Effector CD8-positive, alpha-beta T cell (primary cell): ENCODE measurements at regions not wholly inside any gene's neighbourhood (a gene's known extent, or its start where the extent isn't known, plus 50 kb on each side); places are given as distances from the start of the nearest gene placed in this dataset.

Experiments
- DNase-seq: peaks from one replicate; lab custom pipeline; 2025; lab: John Stamatoyannopoulos, UW

DNA sequence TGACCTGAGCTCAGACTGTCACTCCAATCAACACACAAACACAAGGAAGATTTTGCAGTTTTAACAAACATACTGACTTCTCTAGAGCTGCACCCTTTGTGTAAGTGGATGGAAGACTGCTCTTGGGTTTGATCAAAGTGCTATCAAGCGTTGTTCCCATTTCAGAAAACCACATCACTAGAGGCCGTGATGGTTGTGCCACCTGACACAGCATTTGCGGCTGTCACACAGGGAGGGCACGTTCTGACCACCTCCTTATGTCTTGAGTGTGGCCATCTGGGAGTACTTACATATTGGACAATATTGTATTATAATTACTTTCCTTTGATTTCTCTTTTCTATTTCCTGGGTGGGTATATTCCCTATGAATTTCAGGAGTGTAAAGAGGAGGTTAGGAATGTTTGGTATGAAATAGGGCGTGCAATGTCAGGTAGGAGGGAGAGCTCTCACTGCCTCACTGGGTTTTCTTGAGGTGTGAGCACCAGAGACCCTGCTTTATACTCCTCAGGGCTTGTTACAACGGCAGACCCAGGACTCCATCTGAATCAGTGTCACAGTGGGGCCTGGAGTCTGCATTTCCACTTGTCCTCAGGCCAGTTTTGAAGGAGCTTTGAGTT lies 74.3 kb downstream of the SYNE3 start:
- DNase-seq: no peak

DNA sequence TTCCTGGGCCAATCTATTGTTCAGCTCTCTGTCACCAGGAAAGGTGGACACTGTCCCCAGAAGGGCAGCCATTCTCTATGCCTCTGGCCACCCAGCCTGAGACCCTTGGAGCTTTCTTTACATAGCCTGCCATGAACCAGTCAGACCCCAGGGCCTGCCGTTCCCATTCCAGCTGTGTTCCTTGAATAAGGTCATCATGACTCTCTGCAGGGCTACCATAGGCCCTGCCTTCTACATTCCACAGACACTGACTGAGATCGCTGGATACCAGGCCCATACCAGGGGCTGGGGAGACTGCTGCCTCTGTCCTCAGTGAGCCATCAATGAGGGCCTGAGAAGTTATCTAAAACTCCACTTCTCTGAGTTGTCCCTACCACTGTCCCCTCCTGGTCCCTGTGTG lies 75.5 kb downstream of the SYNE3 start:
- DNase-seq: no peak

DNA sequence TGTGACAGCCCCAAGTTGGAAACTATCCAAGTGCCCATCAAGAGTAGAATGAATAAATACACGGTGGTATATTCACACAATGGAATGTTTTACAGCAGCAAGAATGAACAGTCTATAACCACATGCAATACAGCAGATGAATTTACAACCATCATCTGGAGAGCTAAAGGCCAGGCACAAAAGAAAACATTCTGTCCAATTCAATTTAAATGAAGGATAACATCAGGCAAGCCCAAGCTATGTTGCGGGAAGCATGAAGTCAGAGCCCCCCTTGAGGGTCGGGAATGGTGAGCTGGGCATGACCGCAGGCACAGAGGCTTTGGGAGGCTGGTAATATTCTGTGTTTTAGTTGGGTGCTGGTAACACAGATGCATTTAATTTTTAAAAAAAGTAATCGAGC lies 76.0 kb downstream of the SYNE3 start:
- DNase-seq: no peak

DNA sequence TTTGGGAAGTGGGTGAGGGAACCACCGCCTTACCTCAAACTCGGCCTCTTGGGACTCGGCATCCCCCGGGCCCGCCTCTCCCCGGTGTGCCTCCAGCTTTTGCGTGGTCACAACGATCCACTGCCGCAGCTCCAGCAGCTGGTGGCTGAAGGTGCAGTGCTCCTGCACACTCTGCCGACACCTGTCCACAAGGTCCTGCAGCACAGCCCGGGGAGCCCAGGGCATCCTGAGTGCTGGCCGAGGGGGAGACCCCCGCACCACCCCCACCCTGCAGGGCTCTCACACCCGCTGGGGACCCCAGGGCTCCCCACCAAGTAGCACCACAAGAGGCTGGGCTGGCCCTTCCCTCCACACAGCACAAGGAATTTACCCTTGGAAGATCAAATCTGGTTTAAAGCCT lies 76.6 kb downstream of the SYNE3 start:
- DNase-seq: no peak

DNA sequence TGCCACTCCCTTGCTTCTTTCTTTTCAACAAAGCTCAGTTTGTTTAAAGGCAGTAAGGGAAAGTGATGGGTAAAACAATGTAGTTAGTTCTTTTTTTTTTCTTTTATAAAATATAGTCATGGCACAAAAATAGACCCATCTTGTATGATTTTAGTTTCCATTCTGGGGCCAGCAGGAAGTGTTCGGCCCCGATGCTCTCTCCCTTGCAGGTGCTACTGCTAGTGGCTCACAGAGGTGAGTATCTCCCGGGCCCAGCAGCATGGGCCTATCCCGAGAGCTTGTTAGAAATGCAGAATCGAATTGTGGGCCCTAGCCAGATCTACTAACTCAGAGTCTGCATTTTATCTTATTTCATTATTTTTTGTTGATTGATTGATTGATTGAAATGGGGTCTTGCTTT lies 78.7 kb downstream of the SYNE3 start:
- DNase-seq: no peak

DNA sequence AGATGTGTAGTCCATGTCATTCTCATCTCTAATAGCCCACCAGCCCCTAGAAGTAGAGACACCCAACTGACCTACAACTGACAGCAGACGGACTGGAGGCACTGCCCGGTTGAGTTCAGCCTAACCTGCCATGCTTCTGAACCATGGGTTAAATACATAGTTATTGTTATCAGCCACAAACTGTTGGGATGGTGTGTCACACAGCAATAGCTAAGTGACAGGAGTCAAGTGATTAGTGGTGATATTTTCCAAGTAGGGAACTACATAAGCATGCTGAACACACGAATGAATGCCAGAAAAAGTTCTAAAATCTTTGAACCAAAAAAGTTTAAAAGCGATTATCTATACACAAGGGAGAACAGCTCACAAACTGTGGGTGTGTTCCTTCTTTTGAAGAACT lies 80.1 kb downstream of the SYNE3 start:
- DNase-seq: no peak

DNA sequence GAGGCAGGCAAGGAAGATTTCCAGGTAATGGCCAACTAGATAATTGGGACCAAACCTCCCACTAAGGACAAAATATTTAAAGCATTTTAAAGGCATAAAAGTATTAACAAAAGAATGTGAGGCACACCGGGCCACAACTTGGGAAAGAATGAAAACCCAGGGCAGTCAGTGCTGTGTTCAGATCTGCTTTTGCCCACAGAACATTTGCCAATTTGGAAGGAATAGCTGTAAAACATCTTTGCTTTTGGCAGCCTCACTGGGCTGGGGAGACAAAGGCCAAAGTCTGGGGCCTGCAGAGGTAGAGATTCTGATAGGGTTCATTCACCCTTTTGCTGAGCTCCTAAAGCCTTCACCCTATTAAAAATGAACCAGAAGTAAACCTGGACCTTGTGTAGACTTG lies 82.3 kb downstream of the SYNE3 start:
- no peak for DNase-seq

DNA sequence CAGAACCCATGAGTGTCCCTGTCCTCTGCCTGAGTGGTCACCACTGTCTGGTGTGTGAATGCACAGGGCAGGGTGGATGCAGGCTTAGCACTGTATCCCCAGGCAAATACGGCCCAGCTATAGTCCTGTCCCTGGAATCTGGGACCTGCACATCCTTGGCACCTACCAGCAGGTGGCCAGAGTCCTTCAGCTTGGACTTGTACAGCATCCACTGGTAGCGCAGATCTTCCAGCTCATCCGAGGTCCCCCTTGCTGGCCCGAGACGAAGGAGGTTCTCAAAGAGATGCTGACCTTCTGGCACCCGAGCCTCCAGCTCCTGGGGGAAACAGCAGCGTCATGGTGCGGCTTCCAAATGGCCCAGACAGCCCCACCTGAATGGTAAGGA lies 83.4 kb downstream of the SYNE3 start:
- DNase-seq: no peak

DNA sequence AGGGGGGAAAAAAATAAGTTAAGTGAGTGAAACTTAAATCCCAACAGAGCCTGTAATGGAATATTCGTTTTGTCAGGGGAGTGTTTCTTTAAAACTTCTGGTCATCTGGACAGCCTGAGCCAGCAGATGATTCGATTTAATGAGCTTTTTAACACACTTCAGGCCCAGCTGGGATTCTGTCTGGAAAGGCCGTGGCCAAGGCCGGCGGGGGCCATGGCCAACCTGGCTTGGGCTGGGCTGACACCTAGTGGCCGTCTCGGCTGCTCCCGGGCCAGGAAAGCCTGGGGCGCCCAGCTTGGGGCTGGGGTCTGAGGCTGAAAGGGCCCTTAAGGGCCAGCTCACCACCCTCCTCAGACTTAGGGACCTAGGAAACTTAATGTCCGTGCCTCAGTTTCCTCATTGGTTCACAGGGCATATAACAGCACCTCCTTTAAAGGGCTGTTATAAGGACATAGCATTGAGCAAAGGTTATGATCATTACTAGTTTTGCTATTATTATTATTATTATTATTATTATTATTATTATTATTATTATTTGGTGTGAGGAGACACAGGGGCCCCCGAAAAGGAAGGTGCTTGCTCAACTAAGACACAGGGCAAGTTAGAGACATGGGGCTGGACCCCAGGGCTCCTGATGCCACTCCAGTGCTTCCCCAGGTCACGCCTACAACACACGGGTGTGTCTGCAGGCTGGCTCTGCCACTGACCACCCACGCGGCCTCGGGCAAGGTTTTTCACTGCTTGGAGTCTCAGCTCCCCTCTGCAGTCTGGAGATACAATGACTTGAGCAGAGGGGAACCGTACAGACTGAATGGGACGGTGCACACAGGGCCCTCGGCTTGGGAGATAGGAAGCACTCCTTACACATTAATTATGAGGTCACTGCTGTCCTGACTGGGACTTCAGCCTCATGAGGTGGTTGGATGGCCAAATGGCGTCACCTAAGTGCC lies 84.0 kb downstream of the SYNE3 start:
- DNase-seq: no peak

DNA sequence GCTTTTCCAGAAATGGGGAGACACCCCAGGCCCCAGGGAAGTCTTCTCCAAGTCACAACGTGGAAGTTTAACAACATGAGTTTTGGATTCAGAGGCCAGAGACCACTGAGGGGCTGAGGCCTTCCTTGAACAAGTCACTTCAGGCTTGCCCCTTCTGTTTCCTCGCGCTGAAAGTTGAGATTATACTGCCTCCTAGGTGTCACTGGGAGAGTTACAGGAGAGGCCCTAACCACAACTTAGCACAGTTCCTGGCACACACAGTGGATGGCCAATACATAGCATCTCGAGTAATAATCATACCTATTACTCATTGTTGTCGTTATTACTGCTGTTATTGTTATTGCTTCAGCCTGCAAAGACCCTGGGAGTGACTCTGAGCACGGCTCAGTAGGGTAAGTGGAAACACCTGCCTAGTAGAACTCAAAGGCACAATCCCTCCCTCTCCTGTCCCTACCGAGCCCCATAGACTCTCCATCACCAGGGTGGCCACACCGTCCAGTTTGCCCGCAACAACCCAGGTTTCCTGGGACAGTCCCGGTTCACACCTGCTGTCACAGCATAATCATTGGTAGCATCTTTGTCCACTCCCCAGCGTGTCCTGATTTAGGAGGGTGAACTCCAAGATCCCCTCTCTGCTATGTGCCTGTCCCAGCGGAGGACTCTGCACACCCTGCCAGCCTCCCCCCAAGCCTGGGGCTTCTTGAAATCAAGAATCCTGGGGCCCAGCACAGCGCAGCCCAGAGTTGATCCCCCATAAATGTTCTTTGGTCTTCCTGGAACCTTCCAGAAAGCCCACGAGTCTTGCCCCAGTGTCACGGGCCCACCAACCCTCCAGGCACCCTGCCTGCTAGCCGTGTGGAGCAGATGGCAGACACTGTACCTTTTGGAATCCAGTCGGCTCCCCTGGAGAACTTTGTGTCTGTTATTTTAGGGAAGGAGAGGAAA lies 85.0 kb downstream of the SYNE3 start:
- no peak for DNase-seq

DNA sequence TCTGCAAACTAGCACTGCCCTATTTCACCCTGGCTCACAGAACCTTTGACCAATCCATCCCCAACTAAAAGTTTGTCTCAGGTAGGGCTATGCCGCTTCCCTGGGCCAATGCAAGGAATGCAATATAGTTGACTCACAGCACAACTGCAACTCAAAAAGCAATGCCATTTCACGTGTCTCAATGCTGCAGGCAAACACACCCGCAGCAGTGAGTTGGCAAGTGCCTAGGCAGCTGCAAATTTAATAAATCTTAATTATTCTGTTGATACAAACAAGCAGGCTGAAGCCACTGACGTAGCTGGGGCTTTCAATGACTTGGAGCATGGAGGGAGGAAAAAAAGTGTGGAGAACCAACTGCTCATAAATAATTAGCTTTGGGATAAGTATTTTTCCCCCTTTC lies 87.9 kb downstream of the SYNE3 start:
- no peak for DNase-seq

DNA sequence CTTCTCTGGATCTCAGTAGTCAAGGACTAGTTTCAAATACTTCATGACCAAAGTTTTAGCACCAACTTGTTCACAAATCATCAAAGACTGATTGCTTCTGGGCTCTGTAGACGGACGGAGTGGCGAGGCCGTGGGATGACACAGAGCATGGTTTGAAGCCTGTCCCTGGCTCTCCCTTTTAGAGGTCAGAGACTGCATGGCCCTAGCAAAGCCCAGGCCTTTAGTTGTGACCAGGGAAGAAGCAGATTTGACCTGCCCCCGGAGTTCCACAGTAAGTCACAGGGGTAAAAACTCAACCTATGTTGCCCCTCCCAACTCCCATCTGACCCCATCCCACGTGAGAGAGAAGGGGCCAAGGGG lies 90.4 kb downstream of the SYNE3 start:
- DNase-seq: no peak

DNA sequence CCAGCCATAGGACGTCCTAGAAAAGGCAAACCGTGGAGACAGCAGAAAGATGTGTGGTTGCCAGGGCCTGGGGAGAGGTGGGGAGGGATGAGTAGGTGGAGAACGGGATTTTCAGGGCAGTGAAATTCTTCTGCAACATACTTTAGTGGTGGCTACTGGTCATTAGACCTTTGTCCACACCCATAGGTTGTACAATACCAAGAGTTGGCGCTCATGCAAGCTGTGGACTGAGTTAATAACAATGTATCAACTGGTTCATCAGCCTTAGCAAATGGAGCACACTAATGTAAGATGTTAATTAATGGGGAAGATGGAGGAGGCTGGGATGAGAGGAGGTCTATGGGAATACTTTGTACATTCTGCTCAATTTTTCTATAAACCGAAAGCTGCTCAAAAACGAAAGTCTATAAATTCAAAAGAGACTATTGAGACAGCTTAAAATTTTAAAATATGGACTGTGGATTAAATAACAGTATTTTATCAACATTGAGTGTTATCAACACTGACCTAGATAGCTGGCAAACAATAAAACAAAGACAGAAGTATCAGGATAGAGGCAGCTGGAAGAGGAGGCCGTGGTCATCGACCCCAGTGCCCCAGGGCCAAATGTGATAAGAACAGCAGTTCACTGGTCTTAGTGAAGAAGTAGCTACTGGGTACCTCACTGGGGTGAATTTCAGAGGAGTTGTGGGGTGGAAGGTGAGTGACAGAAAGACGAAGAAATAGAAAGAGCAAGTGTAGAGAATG lies 90.9 kb downstream of the SYNE3 start:
- DNase-seq: no peak

DNA sequence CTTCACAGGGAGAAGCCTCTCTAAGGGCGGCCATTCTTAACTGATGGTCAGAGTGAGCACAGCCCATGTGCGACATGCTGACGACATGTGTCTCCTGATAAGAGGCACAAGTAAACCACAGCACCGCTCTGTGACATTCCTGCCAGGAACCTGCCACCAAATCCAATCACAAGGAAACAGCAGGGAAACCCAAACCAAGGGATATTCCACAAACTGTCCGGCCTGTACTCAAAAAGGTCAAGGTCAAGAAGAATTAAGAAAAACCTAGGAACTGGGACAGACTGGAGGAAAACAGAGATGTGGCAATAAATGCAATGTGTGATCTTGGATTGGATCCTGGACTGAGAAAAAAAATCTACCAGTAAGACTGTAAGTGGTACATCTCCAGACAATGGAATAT lies 91.9 kb downstream of the SYNE3 start:
- DNase-seq: no peak

DNA sequence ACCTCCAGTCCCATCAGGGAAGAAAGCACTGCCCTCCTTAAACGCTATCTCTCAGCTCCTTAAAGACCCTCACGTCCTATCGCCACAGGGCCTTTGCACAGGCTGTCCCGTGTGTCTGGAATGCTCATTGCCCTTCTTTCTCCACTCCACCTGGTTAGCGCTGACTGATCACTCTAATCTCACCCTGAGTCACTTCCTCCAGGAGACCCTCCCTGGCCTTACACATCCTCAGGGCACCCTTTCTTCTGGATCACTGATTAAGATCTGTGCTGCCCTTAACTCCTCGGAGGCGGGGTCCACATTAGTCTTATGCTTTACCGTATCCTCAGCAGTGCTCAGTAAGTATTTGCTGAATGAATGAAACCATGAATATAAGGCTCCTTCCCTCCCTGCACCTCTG lies 94.7 kb downstream of the SYNE3 start:
- no peak for DNase-seq

DNA sequence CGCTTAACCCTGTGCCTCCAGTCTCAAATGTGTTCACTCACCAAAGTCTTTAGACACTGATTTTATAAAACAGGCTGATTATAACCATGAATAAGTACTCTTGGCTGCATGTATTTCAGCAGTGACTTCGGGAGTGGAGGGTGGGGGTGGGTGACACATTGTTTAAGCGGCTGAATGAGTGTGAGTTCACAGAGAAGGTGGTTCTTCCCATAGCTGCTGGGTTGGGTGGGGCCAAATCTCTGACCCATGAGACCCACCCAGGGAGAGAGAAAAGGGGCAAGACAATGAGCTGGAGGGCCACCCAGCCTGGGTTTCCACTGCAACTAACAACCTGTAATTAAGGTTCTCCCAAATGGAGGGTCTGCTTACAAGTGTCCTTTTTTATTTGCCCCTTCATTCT lies 96.4 kb downstream of the SYNE3 start:
- DNase-seq: no peak

DNA sequence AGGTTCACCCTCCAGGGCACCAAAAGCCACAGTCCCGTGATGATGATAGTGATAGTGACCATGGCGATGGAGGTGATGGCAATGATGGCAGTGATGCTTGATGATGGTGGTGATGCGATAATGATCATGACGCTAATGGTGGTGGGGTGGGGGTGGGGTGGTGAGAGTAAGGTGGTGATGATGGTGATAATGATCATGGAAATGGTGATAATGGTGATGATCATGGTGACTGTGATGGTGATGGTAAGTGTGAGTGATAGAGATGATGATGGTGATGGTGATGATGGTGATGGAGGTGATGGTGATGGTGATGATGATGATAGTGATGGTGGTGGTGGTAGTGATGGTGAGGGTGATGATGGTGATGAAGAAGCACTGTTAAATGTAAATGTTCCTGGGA lies 96.9 kb downstream of the SYNE3 start:
- DNase-seq: no peak

DNA sequence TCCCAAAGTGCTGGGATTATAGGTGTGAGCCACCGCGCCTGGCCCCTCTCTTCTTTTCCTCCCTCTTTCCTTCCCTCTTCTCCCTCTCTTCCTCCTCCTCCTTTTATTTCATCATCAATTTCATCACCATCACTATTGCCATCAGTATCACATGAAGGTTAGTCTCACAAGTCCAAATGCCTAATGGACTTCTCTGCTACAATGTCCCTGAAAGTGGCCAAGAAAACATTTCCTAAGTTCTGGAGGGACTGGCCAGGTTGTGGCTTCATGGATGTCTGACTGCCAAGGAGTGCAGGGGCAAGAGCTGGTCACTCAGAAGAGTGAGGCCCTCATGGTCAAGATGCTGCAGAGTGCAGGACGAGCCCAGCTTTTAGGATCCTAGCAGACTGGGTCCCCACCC lies 97.6 kb downstream of the SYNE3 start:
- DNase-seq: no peak

DNA sequence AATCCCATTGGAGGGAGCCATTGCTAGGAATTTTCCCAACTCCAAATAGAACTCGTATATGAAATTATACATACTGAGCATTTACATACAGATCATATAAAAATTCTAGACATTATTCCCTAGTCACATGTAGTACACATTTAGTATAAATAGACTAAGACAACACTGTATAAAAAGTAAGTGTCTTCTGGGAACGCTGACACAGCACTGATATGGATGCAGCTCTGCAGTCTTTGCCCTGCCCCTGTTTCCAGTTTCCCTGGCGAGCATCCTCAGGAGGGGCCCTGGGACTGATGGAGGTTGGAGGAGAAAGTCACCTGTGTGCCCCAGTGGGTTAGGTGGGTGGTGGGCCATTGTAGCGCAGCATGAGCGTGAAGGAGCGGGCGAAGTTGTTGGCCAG lies 97.8 kb upstream of the CLMN start:
- DNase-seq: no peak

DNA sequence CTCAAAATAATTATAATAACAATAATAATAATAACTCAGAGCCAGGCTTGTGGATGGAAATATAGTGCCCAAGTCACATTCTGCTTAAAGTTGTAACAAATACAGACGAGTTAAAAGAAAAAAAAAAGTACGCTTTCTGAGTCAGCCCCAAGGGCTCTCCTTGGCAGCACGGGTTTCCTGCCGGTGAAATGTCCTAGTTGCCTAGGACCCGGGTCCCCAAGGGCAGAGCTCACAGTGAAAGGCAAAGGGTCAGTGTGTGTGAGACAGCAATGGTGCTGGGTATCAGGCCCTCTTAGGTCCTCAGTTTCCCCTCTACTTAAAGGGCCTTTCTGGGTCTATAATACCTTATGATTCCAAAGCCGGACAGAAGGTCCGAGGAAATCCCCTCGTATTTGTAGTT lies 96.3 kb upstream of the CLMN start:
- no peak for DNase-seq

DNA sequence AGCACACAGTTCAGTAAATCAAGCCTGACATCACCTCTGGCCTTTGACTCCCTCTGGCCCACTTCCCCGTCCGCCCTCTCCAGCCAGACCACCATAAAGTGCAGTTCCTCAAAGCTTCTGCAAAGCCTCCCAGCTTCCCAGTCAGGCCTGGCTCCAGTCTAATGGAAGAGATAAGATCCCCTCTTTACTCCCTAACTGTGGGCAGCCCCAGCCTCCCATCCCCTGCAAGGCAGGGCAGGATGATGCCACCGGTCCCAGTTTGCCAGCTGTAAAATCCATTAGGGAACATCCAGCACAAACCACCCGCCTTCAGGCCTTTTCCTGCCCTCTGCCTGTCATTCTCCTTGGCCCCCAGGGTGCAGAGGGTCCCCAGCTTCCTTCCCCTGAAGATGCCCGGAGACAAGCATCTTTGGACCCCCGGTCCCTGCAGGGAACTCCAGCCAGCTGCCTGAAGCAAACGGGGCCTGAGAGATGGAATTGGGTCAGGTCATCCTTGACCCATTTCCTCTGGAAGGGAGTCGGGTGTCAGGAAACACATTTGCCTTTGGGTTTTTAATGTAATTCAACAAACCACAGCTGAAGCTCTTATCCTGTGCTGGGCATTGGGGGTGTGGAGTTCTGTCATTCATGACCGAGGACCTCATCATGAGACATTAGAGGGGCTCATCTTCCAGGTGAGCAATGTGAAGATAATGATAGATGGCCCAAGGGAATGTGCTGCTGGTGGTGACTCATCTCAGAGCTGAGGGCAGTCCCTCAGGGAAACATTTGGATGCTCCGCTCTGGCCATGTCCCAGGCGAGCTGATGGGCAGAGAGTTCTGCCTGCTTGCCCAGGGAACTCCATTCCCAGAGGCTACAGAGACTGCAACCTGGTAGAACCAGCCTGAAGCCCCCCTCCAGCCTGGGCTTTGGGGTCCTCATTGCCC lies 93.8 kb upstream of the CLMN start:
- DNase-seq: no peak
